NCI-H446 treated with DMSO at 0.1 percent for 48 hours (cell line): ENCODE measurements at regions not wholly inside any gene's neighbourhood (a gene's known extent, or its start where the extent isn't known, plus 50 kb on each side); places are given as distances from the start of the nearest gene placed in this dataset.

Experiments
- DNase-seq: peaks from one replicate; lab custom pipeline; 2025; lab: John Stamatoyannopoulos, UW

DNA sequence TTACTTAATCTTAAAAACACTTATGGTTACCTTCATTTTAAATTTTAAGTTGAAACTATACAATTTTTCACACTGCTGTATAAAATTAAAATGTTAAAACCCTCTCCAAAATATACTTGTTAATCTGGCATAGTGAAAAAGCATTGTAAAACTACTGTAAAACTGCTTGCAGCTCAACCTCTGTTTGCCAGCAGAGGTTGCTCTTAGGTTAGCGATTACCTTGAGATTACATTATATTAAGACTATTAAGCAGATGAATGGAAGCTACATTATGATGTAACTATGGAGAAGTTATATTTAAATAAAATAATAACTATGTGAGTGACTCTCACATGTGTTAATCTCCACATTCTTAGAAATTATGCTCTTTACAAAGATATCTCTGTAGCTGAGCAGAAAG, 143.6 kb upstream of the SLITRK3 start:
- DNase-seq, result peak; percentile 32

DNA sequence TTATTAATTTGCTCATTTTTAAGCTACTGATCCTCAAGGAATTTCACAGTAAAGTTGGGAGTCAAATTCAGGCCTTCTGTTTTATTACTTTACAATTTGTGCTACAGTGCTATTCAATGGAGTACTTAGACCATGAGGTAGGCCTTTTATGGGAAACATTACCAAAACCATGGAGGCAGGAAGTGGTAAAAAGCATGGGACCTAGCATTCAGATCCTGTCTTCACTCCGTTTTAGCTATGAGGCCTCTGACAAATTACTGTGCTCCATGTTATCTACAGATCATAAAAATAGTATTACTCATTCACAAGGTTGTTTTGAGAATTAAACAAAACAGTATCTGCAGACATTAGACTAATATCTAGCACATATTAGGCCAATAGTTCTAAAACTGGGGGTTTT, 140.6 kb upstream of the SLITRK3 start:
- no peak for DNase-seq
